Uterus (tissue), 3 donors: ENCODE measurements at regions not wholly inside any gene's neighbourhood (a gene's known extent, or its start where the extent isn't known, plus 50 kb on each side); places are given as distances from the start of the nearest gene placed in this dataset.
A peak's percentile ranks its signal among the peaks of the same experiment; 100 is the strongest.

Experiments used
- DNase-seq, 2 donors: peaks; one replicate each; pipeline ENCODE4 v3.0.0-alpha.2; 2019 to 2020
- H3K27ac ChIP-seq, 2 donors: fragments of 200-600 bp; sonication (generic); 1 replicate in 1 of 2; 2 replicates in 1 of 2; pipeline ENCODE4 v1.5.1; 2016 to 2018
- H3K27me3 ChIP-seq, 2 donors: fragments of 200-600 bp; sonication (generic); one replicate each; pipeline ENCODE4 v1.5.1; 2018 to 2019; ENCODE audit warnings: control low read depth in 1 of 2
- H3K36me3 ChIP-seq, 2 donors: fragments of 200-600 bp; sonication (generic); one replicate each; pipeline ENCODE4 v1.5.1; 2019; ENCODE audit warnings: control low read depth in 1 of 2
- H3K4me1 ChIP-seq, 2 donors: fragments of 200-600 bp; sonication (generic); one replicate each; pipeline ENCODE4 v1.5.1; 2018 to 2019; ENCODE audit warnings: control low read depth in 1 of 2
- H3K4me3 ChIP-seq, 2 donors: fragments of 200-600 bp; sonication (generic); 1 replicate in 1 of 2; 2 replicates in 1 of 2; pipeline ENCODE4 v1.5.1; 2018 to 2019; ENCODE audit warnings: mild to moderate bottlenecking in 1 of 2
- H3K9me3 ChIP-seq, 2 donors: fragments of 200-600 bp; sonication (generic); one replicate each; pipeline ENCODE4 v1.5.1; 2019; ENCODE audit warnings: control low read depth in 1 of 2
- CTCF ChIP-seq, 4 experiments: fragments of 200-600 bp in 2 of 4; fragments of 450-650 bp in 2 of 4; sonication (generic) in 2 of 4; IDR thresholded peaks; one replicate each; pipeline ENCODE4 v1.5.1; 2016 to 2019; ENCODE audit warnings: antibody characterized with exemption in 4 of 4, mild to moderate bottlenecking in 2 of 4, moderate library complexity in 1 of 4
- POLR2A ChIP-seq, 2 donors: fragments of 450-650 bp; IDR thresholded peaks; one replicate each; pipeline ENCODE4 v1.6.1; 2016; ENCODE audit warnings: antibody characterized with exemption in 2 of 2, mild to moderate bottlenecking in 1 of 2, moderate library complexity in 1 of 2
- intact Hi-C: fragments of 100-400 bp; cut with DNase I; formaldehyde crosslinking; loops from one replicate; pipeline ENCODE4 v1.15.1; 2023; ENCODE audit warnings: low total_unique reads
- donor health status: DM: yes; HTN: yes; CAD: no.

GRCh38 chr2:12382366-12382765 lies 334.4 kb upstream of the TRIB2 start:
- Histone ChIP-seq H3K4me1 (no peaks in the 10 kb centered on the region), H3K4me3 (no peak overlapping the region), H3K36me3 (no peaks in the 10 kb centered on the region), H3K9me3 (no peaks in the 10 kb centered on the region), H3K27me3 (no peaks in the 10 kb centered on the region), H3K27ac (no peak overlapping the region)
- TF ChIP-seq POLR2A (IDR thresholded peaks at IDR 0.05), result no peak
- TF ChIP-seq CTCF (IDR thresholded peaks at IDR 0.05), result no peak
- no peak for DNase-seq
- intact Hi-C loops, result no loop called here

GRCh38 chr2:12389344-12390045 lies 327.2 kb upstream of the TRIB2 start:
- Histone ChIP-seq H3K27me3 (no peaks in the 10 kb centered on the region), H3K36me3 (no peaks in the 10 kb centered on the region), H3K9me3 (no peaks in the 10 kb centered on the region), H3K4me1 (no peaks in the 10 kb centered on the region), H3K27ac (no peak overlapping the region), H3K4me3 (no peak overlapping the region)
- no peak for DNase-seq
- TF ChIP-seq POLR2A (IDR thresholded peaks at IDR 0.05) (no peak), CTCF (IDR thresholded peaks at IDR 0.05) (no peak)
- intact Hi-C loops, result no loop called here

GRCh38 chr2:12391116-12391515 lies 325.6 kb upstream of the TRIB2 start:
- H3K27me3 ChIP-seq, result no peaks in the 10 kb centered on the region
- H3K4me1 ChIP-seq, result no peaks in the 10 kb centered on the region
- no peak for DNase-seq
- H3K9me3 ChIP-seq, result no peaks in the 10 kb centered on the region
- no peaks in the 10 kb centered on the region for H3K36me3 ChIP-seq
- TF ChIP-seq CTCF (IDR thresholded peaks at IDR 0.05) (no peak), POLR2A (IDR thresholded peaks at IDR 0.05) (no peak)
- H3K4me3 ChIP-seq, result no peak overlapping the region
- H3K27ac ChIP-seq, result peak overlapping the region; percentile 51 to 64
- intact Hi-C loops, result no loop called here

GRCh38 chr2:12396699-12397098 lies 320.0 kb upstream of the TRIB2 start:
- no peak overlapping the region for H3K27ac ChIP-seq
- no peak overlapping the region for H3K4me3 ChIP-seq
- no peaks in the 10 kb centered on the region for H3K4me1 ChIP-seq
- H3K9me3 ChIP-seq, result no peaks in the 10 kb centered on the region
- no peak for DNase-seq
- no peaks in the 10 kb centered on the region for H3K36me3 ChIP-seq
- intact Hi-C loops, result no loop called here
- no peak for TF ChIP-seq POLR2A (IDR thresholded peaks at IDR 0.05)
- no peak for TF ChIP-seq CTCF (IDR thresholded peaks at IDR 0.05)
- no peaks in the 10 kb centered on the region for H3K27me3 ChIP-seq

GRCh38 chr2:12397854-12398253 lies 318.9 kb upstream of the TRIB2 start:
- no peak for TF ChIP-seq CTCF (IDR thresholded peaks at IDR 0.05)
- DNase-seq, result no peak
- no peaks in the 10 kb centered on the region for H3K9me3 ChIP-seq
- no peaks in the 10 kb centered on the region for H3K4me1 ChIP-seq
- H3K36me3 ChIP-seq, result no peaks in the 10 kb centered on the region
- intact Hi-C loops, result no loop called here
- no peak overlapping the region for H3K4me3 ChIP-seq
- H3K27me3 ChIP-seq, result no peaks in the 10 kb centered on the region
- no peak overlapping the region for H3K27ac ChIP-seq
